PC-3 (cell line): ENCODE measurements at regions not wholly inside any gene's neighbourhood (a gene's known extent, or its start where the extent isn't known, plus 50 kb on each side); places are given as distances from the start of the nearest gene placed in this dataset.

Experiments used
- ATAC-seq: fragments of 200-7000 bp; cut with Tn5 transposase; 2 replicates; pipeline ENCODE4 v1.9.1; 2020; ENCODE audit warnings: mild to moderate bottlenecking, moderate library complexity
- BruUV-seq: library from RNA; stranded (reverse); fragments of 400-500 nt; replicated peaks from 2 replicates; lab custom pipeline; 2021; lab: Mats Ljungman, UMichigan
- CTCF ChIA-PET: fragments of 300-600 bp; sonication (Branson Sonifier 250); formaldehyde crosslinking; loops from one replicate; lab custom pipeline; 2022; ENCODE audit warnings: antibody characterized with exemption; lab: Charles Lee
- POLR2A ChIA-PET: fragments of 300-600 bp; sonication (Branson Sonifier 250); formaldehyde crosslinking; loops from one replicate; lab custom pipeline; 2022; ENCODE audit warnings: antibody characterized with exemption; ENCODE audit not compliant: unreplicated experiment; lab: Charles Lee
- DNase-seq: peaks from one replicate; pipeline ENCODE4 v3.0.0-alpha.2; 2015
- H2AFZ ChIP-seq: fragments of 300-600 bp; sonication (generic); 2 replicates; pipeline ENCODE4 v1.6.0; 2016; ENCODE audit warnings: antibody characterized with exemption, low read length
- H3F3A ChIP-seq: fragments of 300-600 bp; sonication (generic); one replicate; pipeline ENCODE4 v1.6.0; 2017; ENCODE audit warnings: antibody characterized with exemption, low read length, control low read depth, mild to moderate bottlenecking; ENCODE audit not compliant: unreplicated experiment
- H3K27ac ChIP-seq: fragments of 300-600 bp; sonication (generic); 2 replicates; pipeline ENCODE4 v1.5.1; 2016; ENCODE audit warnings: mild to moderate bottlenecking, low read length
- H3K27me3 ChIP-seq: fragments of 300-600 bp; sonication (generic); 2 replicates; pipeline ENCODE4 v1.6.1; 2016; ENCODE audit warnings: low read length, mixed read lengths
- H3K36me3 ChIP-seq: fragments of 300-600 bp; sonication (generic); 2 replicates; pipeline ENCODE4 v1.6.1; 2016; ENCODE audit warnings: low read depth, mixed run types, low read length, mixed read lengths
- H3K4me1 ChIP-seq: fragments of 300-600 bp; sonication (generic); 2 replicates; pipeline ENCODE4 v1.5.1; 2016; ENCODE audit warnings: low read length; ENCODE audit not compliant: insufficient read depth
- H3K4me2 ChIP-seq: fragments of 300-600 bp; sonication (generic); 2 replicates; pipeline ENCODE4 v1.6.0; 2016; ENCODE audit warnings: low read length
- H3K4me3 ChIP-seq: fragments of 300-600 bp; sonication (generic); 2 replicates; pipeline ENCODE4 v1.5.1; 2016; ENCODE audit warnings: mild to moderate bottlenecking, low read length, mixed read lengths
- H3K79me2 ChIP-seq: fragments of 300-600 bp; sonication (generic); 2 replicates; pipeline ENCODE4 v1.6.1; 2017; ENCODE audit warnings: low read length, mixed read lengths
- H3K9ac ChIP-seq: fragments of 300-600 bp; sonication (generic); 2 replicates; pipeline ENCODE4 v1.6.0; 2016; ENCODE audit warnings: mild to moderate bottlenecking, low read length
- H3K9me2 ChIP-seq: fragments of 300-600 bp; sonication (generic); replicated peaks from 2 replicates; pipeline ENCODE4 v1.6.1; 2016; ENCODE audit warnings: mixed run types, low read length, mixed read lengths
- H3K9me3 ChIP-seq: fragments of 300-600 bp; sonication (generic); 2 replicates; pipeline ENCODE4 v1.6.1; 2016; ENCODE audit warnings: low read length, mixed read lengths
- H4K20me1 ChIP-seq: fragments of 300-600 bp; sonication (generic); 2 replicates; pipeline ENCODE4 v1.6.1; 2016; ENCODE audit warnings: low read length, mixed read lengths
- CTCF ChIP-seq: fragments of 300-600 bp; sonication (generic); conservative IDR thresholded peaks from 2 replicates; pipeline ENCODE4 v1.5.1; 2017; ENCODE audit warnings: antibody characterized with exemption, low read depth, mild to moderate bottlenecking, low read length
- EZH2 ChIP-seq: fragments of 300-600 bp; sonication (generic); IDR thresholded peaks from one replicate; pipeline ENCODE4 v1.6.1; 2017; ENCODE audit warnings: antibody characterized with exemption, mild to moderate bottlenecking, low read length; ENCODE audit not compliant: unreplicated experiment
- EZH2phosphoT487 ChIP-seq: fragments of 300-600 bp; sonication (generic); IDR thresholded peaks from 2 replicates; pipeline ENCODE4 v1.6.1; 2018; ENCODE audit warnings: mild to moderate bottlenecking, antibody characterized with exemption, low read length, borderline replicate concordance
- intact Hi-C: fragments of 100-400 bp; cut with micrococcal nuclease; formaldehyde crosslinking; loops from 2 replicates; pipeline ENCODE4 v1.9.0; 2023

GRCh38 chr2:12618576-12618975 is 98.2 kb upstream of the TRIB2 start:
- ChIA-PET CTCF (no interaction called here), POLR2A (interaction anchor here (0.6 kb wide), 1 partner anchor 1817 kb away, joined by 9 read pairs; no protein-coding TSS in a partner anchor)
- H3K9me2 ChIP-seq, result no peaks in the 10 kb centered on the region
- TF ChIP-seq CTCF, result no peak
- no peak for TF ChIP-seq EZH2phosphoT487
- TF ChIP-seq EZH2, result no peak
- no peak for ATAC-seq
- no peak for DNase-seq
- no TSS peak for BruUV-seq
- H3K4me3 ChIP-seq, result no peak overlapping the region
- no peaks in the 10 kb centered on the region for H4K20me1 ChIP-seq
- H2AFZ ChIP-seq, result no peak overlapping the region
- H3K27ac ChIP-seq, result no peak overlapping the region
- no peak overlapping the region for H3K4me2 ChIP-seq
- H3F3A ChIP-seq, result no peaks in the 10 kb centered on the region
- H3K27me3 ChIP-seq, result no peaks in the 10 kb centered on the region
- peaks cover 9% of the 10 kb centered on the region for H3K4me1 ChIP-seq
- H3K79me2 ChIP-seq, result no peaks in the 10 kb centered on the region
- H3K36me3 ChIP-seq, result no peaks in the 10 kb centered on the region
- intact Hi-C loops, result no loop called here
- H3K9me3 ChIP-seq, result no peaks in the 10 kb centered on the region
- H3K9ac ChIP-seq, result no peak overlapping the region

- Histone ChIP-seq H3K9ac (no peak overlapping the region), H3K79me2 (no peaks in the 10 kb centered on the region), H3K36me3 (no peaks in the 10 kb centered on the region), H4K20me1 (no peaks in the 10 kb centered on the region), H3F3A (no peaks in the 10 kb centered on the region), H3K4me3 (no peak overlapping the region), H3K27ac (peak overlapping the region; percentile 47), H3K4me2 (no peak overlapping the region; the same call in 1 of the 2 replicates), H3K9me3 (no peaks in the 10 kb centered on the region), H2AFZ (no peak overlapping the region), H3K27me3 (no peaks in the 10 kb centered on the region), H3K4me1 (peaks cover 9% of the 10 kb centered on the region), H3K9me2 (no peaks in the 10 kb centered on the region)
- POLR2A ChIA-PET, result no interaction called here
- ATAC-seq (peak; percentile 67), DNase-seq (peak; percentile 80)
- TF ChIP-seq EZH2 (no peak), CTCF (no peak)
- no TSS peak for BruUV-seq
- CTCF ChIA-PET, result interaction anchor here (0.7 kb wide), 1 partner anchor 354 kb away, joined by 5 read pairs; no protein-coding TSS in a partner anchor
- intact Hi-C loops, result no loop called here
These were observed 96.8 kb upstream of the TRIB2 start for GRCh38 chr2:12619975-12620374.

GRCh38 chr2:12620759-12621158 is 96.0 kb upstream of the TRIB2 start:
- no peak for TF ChIP-seq EZH2phosphoT487
- TF ChIP-seq EZH2, result no peak
- no peak for TF ChIP-seq CTCF
- no TSS peak for BruUV-seq
- Histone ChIP-seq H3K79me2 (no peaks in the 10 kb centered on the region), H3K4me2 (no peak overlapping the region), H3K9ac (no peak overlapping the region), H3K27me3 (no peaks in the 10 kb centered on the region), H3K4me1 (peaks cover 9% of the 10 kb centered on the region), H3K36me3 (no peaks in the 10 kb centered on the region), H3K27ac (peak overlapping the region; percentile 47), H3K4me3 (no peak overlapping the region), H3K9me3 (no peaks in the 10 kb centered on the region), H3F3A (no peaks in the 10 kb centered on the region), H4K20me1 (no peaks in the 10 kb centered on the region), H2AFZ (no peak overlapping the region), H3K9me2 (no peaks in the 10 kb centered on the region)
- ChIA-PET CTCF (no interaction called here), POLR2A (no interaction called here)
- ATAC-seq, result no peak
- DNase-seq, result no peak
- intact Hi-C loops, result no loop called here
